ENCODE measurements at regions not wholly inside any gene's neighbourhood (a gene's known extent, or its start where the extent isn't known, plus 50 kb on each side); places are given as distances from the start of the nearest gene placed in this dataset.

GRCh38 chr11:13119941-13120520 is 110.9 kb downstream of the RASSF10 start:
- no peaks in the 10 kb centered on the region for H3K9me3 ChIP-seq (ENCODE audit: control insufficient read depth, low read length)
- no peaks in the 10 kb centered on the region for H3K79me2 ChIP-seq
- H3K4me3 ChIP-seq (ENCODE audit: low read depth, low read length) = no peak overlapping the region
- no peak for TF ChIP-seq CTCF (IDR thresholded peaks at IDR 0.05)
- peak overlapping the region; percentile 88 for H3K27ac ChIP-seq
- no peaks in the 10 kb centered on the region for H3K36me3 ChIP-seq (ENCODE audit: control insufficient read depth, insufficient read depth, low read length)
- peaks cover 37% of the 10 kb centered on the region for H3K4me1 ChIP-seq
- no peak overlapping the region for H3K4me2 ChIP-seq (ENCODE audit: low read length)
- H3K9ac ChIP-seq = no peak overlapping the region
- H3K27me3 ChIP-seq (ENCODE audit: control insufficient read depth, insufficient read depth, low read length) = no peaks in the 10 kb centered on the region
- peak overlapping the region; percentile 38 for H2AFZ ChIP-seq

GRCh38 chr11:13120691-13121090 is 111.6 kb downstream of the RASSF10 start:
- no peaks in the 10 kb centered on the region for H3K27me3 ChIP-seq (ENCODE audit: control insufficient read depth, insufficient read depth, low read length)
- peak overlapping the region; percentile 88 for H3K27ac ChIP-seq
- H3K4me2 ChIP-seq (ENCODE audit: low read length) = no peak overlapping the region
- H3K36me3 ChIP-seq (ENCODE audit: control insufficient read depth, insufficient read depth, low read length) = no peaks in the 10 kb centered on the region
- no peaks in the 10 kb centered on the region for H3K79me2 ChIP-seq
- peaks cover 38% of the 10 kb centered on the region for H3K4me1 ChIP-seq
- no peak overlapping the region for H3K9ac ChIP-seq
- H3K4me3 ChIP-seq (ENCODE audit: low read depth, low read length) = no peak overlapping the region
- peak overlapping the region; percentile 38 for H2AFZ ChIP-seq
- peaks cover 3% of the 10 kb centered on the region for H3K9me3 ChIP-seq (ENCODE audit: control insufficient read depth, low read length)
- TF ChIP-seq CTCF (IDR thresholded peaks at IDR 0.05) = no peak

- Histone ChIP-seq H3K4me1 (peaks cover 35% of the 10 kb centered on the region), H2AFZ (peak overlapping the region; percentile 11), H3K79me2 (no peaks in the 10 kb centered on the region), H3K36me3 (ENCODE audit: control insufficient read depth, insufficient read depth, low read length) (no peaks in the 10 kb centered on the region), H3K27me3 (ENCODE audit: control insufficient read depth, insufficient read depth, low read length) (no peaks in the 10 kb centered on the region), H3K4me2 (ENCODE audit: low read length) (peak overlapping the region; percentile 22), H3K27ac (peak overlapping the region; percentile 96), H3K4me3 (ENCODE audit: low read depth, low read length) (no peak overlapping the region), H3K9me3 (ENCODE audit: control insufficient read depth, low read length) (peaks cover 3% of the 10 kb centered on the region), H3K9ac (no peak overlapping the region)
- no peak for TF ChIP-seq CTCF (IDR thresholded peaks at IDR 0.05)
These were observed 117.3 kb downstream of the RASSF10 start for GRCh38 chr11:13126430-13126829.

- peaks cover 3% of the 10 kb centered on the region for H3K9me3 ChIP-seq (ENCODE audit: control insufficient read depth, low read length)
- H3K27me3 ChIP-seq (ENCODE audit: control insufficient read depth, insufficient read depth, low read length) = no peaks in the 10 kb centered on the region
- no peak overlapping the region for H3K4me2 ChIP-seq (ENCODE audit: low read length)
- peak overlapping the region; percentile 11 for H2AFZ ChIP-seq
- H3K36me3 ChIP-seq (ENCODE audit: control insufficient read depth, insufficient read depth, low read length) = no peaks in the 10 kb centered on the region
- no peak for TF ChIP-seq CTCF (IDR thresholded peaks at IDR 0.05)
- H3K9ac ChIP-seq = no peak overlapping the region
- H3K4me1 ChIP-seq = peaks cover 35% of the 10 kb centered on the region
- peak overlapping the region; percentile 96 for H3K27ac ChIP-seq
- no peaks in the 10 kb centered on the region for H3K79me2 ChIP-seq
- H3K4me3 ChIP-seq (ENCODE audit: low read depth, low read length) = no peak overlapping the region
These were observed 118.0 kb downstream of the RASSF10 start for GRCh38 chr11:13127161-13127560.

GRCh38 chr11:13128354-13128753 is 119.2 kb downstream of the RASSF10 start:
- Histone ChIP-seq H3K9ac (no peak overlapping the region), H3K36me3 (ENCODE audit: control insufficient read depth, insufficient read depth, low read length) (no peaks in the 10 kb centered on the region), H3K79me2 (no peaks in the 10 kb centered on the region), H3K27me3 (ENCODE audit: control insufficient read depth, insufficient read depth, low read length) (no peaks in the 10 kb centered on the region), H3K4me1 (peaks cover 35% of the 10 kb centered on the region), H2AFZ (no peak overlapping the region), H3K4me3 (ENCODE audit: low read depth, low read length) (no peak overlapping the region), H3K27ac (peak overlapping the region; percentile 89), H3K9me3 (ENCODE audit: control insufficient read depth, low read length) (peaks cover 3% of the 10 kb centered on the region), H3K4me2 (ENCODE audit: low read length) (no peak overlapping the region)
- no peak for TF ChIP-seq CTCF (IDR thresholded peaks at IDR 0.05)

All from parathyroid adenoma (tissue), 2 donors.